ENCODE measurements at regions not wholly inside any gene's neighbourhood (a gene's known extent, or its start where the extent isn't known, plus 50 kb on each side); places are given as distances from the start of the nearest gene placed in this dataset.
A peak's percentile ranks its signal among the peaks of the same experiment; 100 is the strongest.
"Not testable (repeated sequence)": the region's sequence is repeated elsewhere in the genome, so short reads cannot be mapped to it uniquely, and the experiment has no call there.

DNA sequence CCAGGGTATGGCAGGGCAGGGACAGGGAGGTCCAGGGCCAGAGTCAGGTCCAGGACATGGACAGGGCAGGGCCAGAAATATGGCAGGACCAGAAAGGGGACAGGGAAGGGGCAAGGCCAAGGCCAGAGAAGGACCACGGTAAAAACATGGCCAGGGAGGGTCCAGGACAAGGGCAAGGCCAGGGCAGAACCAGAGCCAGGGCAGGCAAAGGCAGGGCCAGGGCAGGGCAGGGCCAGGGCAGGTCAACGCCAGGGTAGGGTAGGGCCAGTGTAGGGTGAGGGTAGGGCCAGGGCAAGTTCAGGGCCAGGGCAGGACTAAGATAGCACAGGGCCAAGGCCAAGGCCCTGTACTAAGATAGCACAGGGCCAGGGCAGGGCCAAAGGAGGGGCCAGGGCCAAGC, 408.3 kb downstream of the ZNF33B start:
- H3K36me3 Mint-ChIP-seq (ENCODE audit: low read depth); intact Hi-C loops (cut with micrococcal nuclease); H3K27ac Mint-ChIP-seq; H3K4me3 Mint-ChIP-seq; DNase-seq (ENCODE audit: low spot score); H3K4me1 Mint-ChIP-seq (ENCODE audit: low read depth); H3K27me3 Mint-ChIP-seq (ENCODE audit: insufficient read depth): not testable (repeated sequence)
- peaks cover 36% of the 10 kb centered on the region for H3K9me3 Mint-ChIP-seq

DNA sequence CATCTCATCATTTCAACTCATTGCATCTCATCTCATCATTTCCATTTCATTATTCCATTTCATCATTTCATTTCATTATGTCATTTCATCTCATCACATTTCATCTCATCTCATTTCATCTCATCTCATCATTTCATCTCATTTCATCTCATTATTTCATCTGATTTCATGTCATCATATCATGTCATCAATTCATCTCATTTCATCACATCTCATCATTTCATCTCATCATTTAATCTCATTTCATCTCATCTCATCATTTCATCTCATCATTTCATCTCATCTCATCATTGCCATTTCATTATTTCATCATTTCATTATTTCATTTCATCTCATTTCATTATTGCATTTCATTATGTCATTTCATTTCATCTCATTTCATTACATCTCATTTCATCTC, 410.5 kb downstream of the ZNF33B start:
- H3K27ac Mint-ChIP-seq; DNase-seq (ENCODE audit: low spot score); H3K36me3 Mint-ChIP-seq (ENCODE audit: low read depth); H3K27me3 Mint-ChIP-seq (ENCODE audit: insufficient read depth); intact Hi-C loops (cut with micrococcal nuclease); H3K4me1 Mint-ChIP-seq (ENCODE audit: low read depth); H3K4me3 Mint-ChIP-seq: not testable (repeated sequence)
- peaks cover 36% of the 10 kb centered on the region for H3K9me3 Mint-ChIP-seq

DNA sequence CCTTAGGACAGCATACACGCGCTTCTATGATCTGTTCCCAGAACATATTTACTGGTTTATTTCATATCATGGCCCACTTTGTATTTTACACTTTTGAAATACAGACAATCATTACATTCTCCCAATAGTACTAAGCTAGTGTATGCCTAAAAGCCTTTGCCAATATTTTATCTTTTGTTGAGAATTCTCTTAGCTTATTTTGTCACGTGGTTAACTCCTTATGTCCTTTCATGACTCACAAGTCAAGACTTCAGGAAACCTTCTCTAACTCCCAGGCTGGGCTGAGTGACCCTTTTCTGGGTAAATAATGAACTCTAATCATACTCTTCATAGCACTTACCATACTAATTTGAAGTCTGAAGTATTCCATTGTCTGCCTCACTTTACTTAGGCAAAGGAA, 444.8 kb downstream of the ZNF33B start:
- H3K9me3 Mint-ChIP-seq; H3K27ac Mint-ChIP-seq; intact Hi-C loops (cut with micrococcal nuclease); H3K27me3 Mint-ChIP-seq (ENCODE audit: insufficient read depth); H3K36me3 Mint-ChIP-seq (ENCODE audit: low read depth); H3K4me3 Mint-ChIP-seq; H3K4me1 Mint-ChIP-seq (ENCODE audit: low read depth); DNase-seq (ENCODE audit: low spot score): not testable (repeated sequence)

DNA sequence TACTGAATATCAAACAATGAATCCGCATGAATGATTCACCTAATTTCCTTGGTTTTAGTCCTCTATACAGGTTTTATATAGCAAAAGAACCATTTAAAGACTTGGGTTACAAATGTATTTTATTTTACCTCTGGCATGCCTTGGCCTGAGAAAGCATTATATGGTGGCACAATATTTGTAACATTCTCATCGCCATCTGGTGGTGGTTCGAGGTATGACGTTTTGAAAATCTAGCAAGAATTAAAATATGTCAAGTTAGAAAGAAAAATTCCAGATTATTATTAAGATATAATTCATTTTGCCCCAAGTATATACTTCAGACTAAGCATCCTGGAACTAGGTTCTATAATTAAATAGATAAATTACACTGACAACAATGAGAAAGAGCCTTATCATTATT, 445.9 kb downstream of the ZNF33B start:
- H3K4me1 Mint-ChIP-seq (ENCODE audit: low read depth); H3K36me3 Mint-ChIP-seq (ENCODE audit: low read depth); intact Hi-C loops (cut with micrococcal nuclease); DNase-seq (ENCODE audit: low spot score); H3K27me3 Mint-ChIP-seq (ENCODE audit: insufficient read depth); H3K9me3 Mint-ChIP-seq; H3K4me3 Mint-ChIP-seq; H3K27ac Mint-ChIP-seq: not testable (repeated sequence)

GRCh38 chr10:42187501-42188195, 450.7 kb downstream of the ZNF33B start:
- H3K9me3 Mint-ChIP-seq; intact Hi-C loops (cut with micrococcal nuclease); H3K27ac Mint-ChIP-seq; H3K36me3 Mint-ChIP-seq (ENCODE audit: low read depth); DNase-seq (ENCODE audit: low spot score); H3K27me3 Mint-ChIP-seq (ENCODE audit: insufficient read depth); H3K4me3 Mint-ChIP-seq; H3K4me1 Mint-ChIP-seq (ENCODE audit: low read depth): not testable (repeated sequence)

DNA sequence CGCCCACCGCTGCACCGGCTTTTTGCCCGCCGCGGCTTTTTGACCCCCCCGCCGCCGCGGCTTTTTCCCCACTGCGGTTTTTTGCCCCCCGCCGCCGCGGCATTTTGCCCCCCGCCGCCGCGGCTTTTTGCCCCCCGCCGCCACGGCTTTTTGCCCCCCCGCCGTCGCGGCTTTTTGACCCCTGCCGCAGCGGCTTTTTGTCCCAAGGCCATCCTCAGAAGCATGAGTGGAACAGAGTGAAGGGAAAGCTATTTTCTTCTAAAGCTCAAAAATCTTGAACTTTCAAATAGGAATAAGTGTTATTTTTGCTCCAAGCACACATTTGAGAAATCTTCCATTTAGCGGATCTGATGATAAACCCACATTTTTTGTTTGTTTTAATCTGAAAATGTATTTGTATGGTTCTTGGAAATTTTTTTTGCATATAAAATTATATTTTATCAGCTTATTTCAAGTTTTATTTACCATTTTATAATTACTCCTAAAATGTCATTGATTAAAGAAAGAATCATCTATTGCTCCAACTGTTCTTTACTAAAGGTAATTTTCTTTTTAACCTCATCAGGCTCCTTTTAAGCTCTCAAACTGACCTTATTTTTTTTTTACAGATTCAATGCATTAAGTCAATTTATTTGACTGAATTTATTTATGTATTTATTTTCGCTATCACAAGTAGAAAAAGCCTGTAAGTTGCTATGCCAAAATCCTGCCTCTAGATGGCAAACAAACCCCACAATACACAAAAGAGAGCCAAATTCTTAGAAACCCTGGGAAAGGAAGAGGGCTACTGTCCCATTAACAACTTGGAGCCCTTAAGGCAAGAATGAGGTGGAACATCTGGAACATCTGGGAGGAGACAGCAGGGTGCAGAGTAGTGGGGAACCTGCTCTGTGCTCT, 460.3 kb downstream of the ZNF33B start:
- H3K36me3 Mint-ChIP-seq (ENCODE audit: low read depth); H3K4me1 Mint-ChIP-seq (ENCODE audit: low read depth); H3K4me3 Mint-ChIP-seq; DNase-seq (ENCODE audit: low spot score); H3K9me3 Mint-ChIP-seq: not testable (repeated sequence)
- peaks cover 30% of the 10 kb centered on the region for H3K27me3 Mint-ChIP-seq (ENCODE audit: insufficient read depth)
- intact Hi-C loops (cut with micrococcal nuclease) = loop anchor here (10.0 kb wide), 1 partner anchor 927 kb away; no protein-coding TSS in a partner anchor
- H3K27ac Mint-ChIP-seq = peak overlapping the region; percentile 85

- Mint-ChIP-seq H3K27me3 (ENCODE audit: insufficient read depth) (peaks cover 30% of the 10 kb centered on the region), H3K4me1 (ENCODE audit: low read depth) (no peaks in the 10 kb centered on the region), H3K27ac (no peak overlapping the region), H3K4me3 (no peak overlapping the region), H3K36me3 (ENCODE audit: low read depth) (no peaks in the 10 kb centered on the region), H3K9me3 (peaks cover 8% of the 10 kb centered on the region)
- DNase-seq (ENCODE audit: low spot score) = no peak
- intact Hi-C loops (cut with micrococcal nuclease) = loop anchor here (10.0 kb wide), 1 partner anchor 928 kb away; no protein-coding TSS in a partner anchor
These were observed 461.1 kb downstream of the ZNF33B start for GRCh38 chr10:42177077-42177792.

GRCh38 chr10:42150428-42151061, 487.8 kb downstream of the ZNF33B start:
- H3K27me3 Mint-ChIP-seq (ENCODE audit: insufficient read depth) = no peaks in the 10 kb centered on the region
- DNase-seq (ENCODE audit: low spot score) = no peak
- intact Hi-C loops (cut with micrococcal nuclease) = no loop called here
- no peak overlapping the region for H3K4me3 Mint-ChIP-seq
- peaks cover 49% of the 10 kb centered on the region for H3K9me3 Mint-ChIP-seq
- peaks cover 3% of the 10 kb centered on the region for H3K36me3 Mint-ChIP-seq (ENCODE audit: low read depth)
- H3K4me1 Mint-ChIP-seq (ENCODE audit: low read depth) = no peaks in the 10 kb centered on the region
- H3K27ac Mint-ChIP-seq = no peak overlapping the region

DNA sequence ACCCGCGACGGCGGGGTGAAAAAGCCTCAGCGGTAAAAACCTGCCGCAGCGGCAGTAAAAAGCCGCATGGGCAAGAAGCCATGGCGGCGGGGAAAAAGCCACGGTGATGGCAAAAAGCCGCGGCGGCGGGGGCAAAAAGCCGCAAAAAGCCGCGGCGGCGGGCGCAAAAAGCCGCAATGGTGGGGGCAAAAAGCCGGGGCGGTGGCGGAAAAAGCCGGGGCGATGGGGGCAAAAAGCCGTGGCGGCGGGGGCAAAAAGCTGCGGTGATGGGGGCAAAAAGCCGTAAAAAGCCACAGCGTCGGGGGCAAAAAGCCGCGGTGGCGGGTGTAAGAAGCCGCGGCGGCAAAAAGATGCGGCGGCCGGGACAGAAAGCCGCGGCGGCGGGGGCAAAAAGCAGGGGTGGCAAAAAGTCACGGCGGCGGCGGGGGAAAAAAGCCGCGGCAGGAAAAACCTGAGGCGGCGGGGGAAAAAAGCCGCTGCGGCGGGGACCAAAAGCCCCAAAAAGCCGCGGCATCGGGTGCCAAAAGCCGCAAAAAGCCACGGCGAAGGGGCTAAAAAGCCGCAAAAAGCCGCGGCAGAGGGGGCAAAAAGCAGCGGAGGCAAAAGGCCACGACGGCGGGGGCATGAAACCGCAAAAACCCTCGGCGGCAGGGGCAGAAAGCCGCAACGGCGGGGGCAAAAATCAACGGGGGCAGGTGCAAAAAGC, 488.5 kb downstream of the ZNF33B start:
- no peaks in the 10 kb centered on the region for H3K4me1 Mint-ChIP-seq (ENCODE audit: low read depth)
- no peaks in the 10 kb centered on the region for H3K27me3 Mint-ChIP-seq (ENCODE audit: insufficient read depth)
- no peak overlapping the region for H3K4me3 Mint-ChIP-seq
- intact Hi-C loops (cut with micrococcal nuclease) = no loop called here
- no peak overlapping the region for H3K27ac Mint-ChIP-seq
- no peak for DNase-seq (ENCODE audit: low spot score)
- H3K36me3 Mint-ChIP-seq (ENCODE audit: low read depth) = peaks cover 3% of the 10 kb centered on the region
- peaks cover 44% of the 10 kb centered on the region for H3K9me3 Mint-ChIP-seq

DNA sequence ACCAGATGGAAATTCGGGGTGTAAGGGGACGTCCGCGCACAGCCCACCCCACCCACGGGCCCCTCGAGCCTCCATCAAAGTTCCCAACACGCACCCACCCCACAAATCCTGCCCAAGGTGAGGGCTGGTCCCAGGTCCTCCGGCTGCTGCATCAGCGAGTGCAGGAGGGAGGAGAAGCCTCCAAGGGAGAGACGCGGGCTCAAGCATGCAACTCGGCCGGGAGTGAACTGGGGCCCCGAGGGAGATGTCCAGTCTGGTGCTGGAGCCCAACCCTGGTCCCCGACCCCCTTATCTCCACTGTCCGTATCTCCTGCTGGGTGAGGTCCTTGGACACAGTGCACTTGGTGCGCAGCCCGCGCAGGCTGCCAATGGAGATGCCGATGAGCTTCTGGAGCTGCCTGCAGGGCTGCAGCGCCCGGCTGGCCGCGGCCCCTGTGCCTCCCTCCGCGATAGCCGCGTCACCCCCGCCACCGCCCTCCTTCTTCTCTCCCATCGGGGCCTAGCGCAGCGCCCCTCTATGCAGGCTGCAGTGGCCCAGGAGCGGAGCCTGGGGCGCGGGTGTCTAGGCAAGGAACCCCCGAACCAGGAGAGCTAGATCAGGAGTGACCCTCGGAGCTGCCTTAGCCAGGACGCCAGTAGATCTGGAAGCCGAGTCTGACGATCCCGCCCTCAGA, 489.2 kb downstream of the ZNF33B start:
- H3K4me1 Mint-ChIP-seq (ENCODE audit: low read depth) = no peaks in the 10 kb centered on the region
- H3K4me3 Mint-ChIP-seq = no peak overlapping the region
- peaks cover 3% of the 10 kb centered on the region for H3K36me3 Mint-ChIP-seq (ENCODE audit: low read depth)
- H3K27ac Mint-ChIP-seq = no peak overlapping the region
- DNase-seq (ENCODE audit: low spot score) = no peak
- H3K9me3 Mint-ChIP-seq = peaks cover 44% of the 10 kb centered on the region
- no peaks in the 10 kb centered on the region for H3K27me3 Mint-ChIP-seq (ENCODE audit: insufficient read depth)
- intact Hi-C loops (cut with micrococcal nuclease) = no loop called here

- H3K36me3 Mint-ChIP-seq (ENCODE audit: low read depth); H3K4me3 Mint-ChIP-seq; DNase-seq (ENCODE audit: low spot score); intact Hi-C loops (cut with micrococcal nuclease); H3K4me1 Mint-ChIP-seq (ENCODE audit: low read depth); H3K27me3 Mint-ChIP-seq (ENCODE audit: insufficient read depth); H3K27ac Mint-ChIP-seq: not testable (repeated sequence)
- peaks cover 56% of the 10 kb centered on the region for H3K9me3 Mint-ChIP-seq
These were observed 492.2 kb downstream of the ZNF33B start for GRCh38 chr10:42146165-42146564.

GRCh38 chr10:42138023-42138422, 500.3 kb downstream of the ZNF33B start:
- not testable (repeated sequence) for DNase-seq (ENCODE audit: low spot score)

More at GRCh38 chr10:42138023-42138422, 500.3 kb downstream of the ZNF33B start:
- H3K4me1 Mint-ChIP-seq (ENCODE audit: low read depth); H3K4me3 Mint-ChIP-seq; H3K27ac Mint-ChIP-seq; intact Hi-C loops (cut with micrococcal nuclease); H3K27me3 Mint-ChIP-seq (ENCODE audit: insufficient read depth); H3K36me3 Mint-ChIP-seq (ENCODE audit: low read depth): not testable (repeated sequence)
- peaks cover 35% of the 10 kb centered on the region for H3K9me3 Mint-ChIP-seq

All from activated T-helper 1 cell treated with anti-CD3 and anti-CD28 coated beads, Interleukin-12 subunit alpha, Interleukin-12 subunit beta, Interleukin-2, Interleukin-4 antibody, amounts not matched to agents 30 ng/mL and 10 ng/mL and 1 ng/mL, durations not matched to agents 14 hours and 24 hours and 36 hours (primary cell).